Neuronal stem cell (in vitro differentiated cells): ENCODE measurements at regions not wholly inside any gene's neighbourhood (a gene's known extent, or its start where the extent isn't known, plus 50 kb on each side); places are given as distances from the start of the nearest gene placed in this dataset.

Experiments used
- DNase-seq: peaks from one replicate; pipeline ENCODE4 v3.0.0-alpha.2; 2013; ENCODE audit warnings: low spot score
- H2AFZ ChIP-seq: one replicate; pipeline ENCODE4 v1.6.1; 2013; ENCODE audit warnings: mild to moderate bottlenecking, low read length, inconsistent platforms
- H2AK5ac ChIP-seq: 2 replicates; pipeline ENCODE4 v1.6.1; 2013; ENCODE audit warnings: low read depth, mild to moderate bottlenecking, inconsistent platforms, low read length, moderate library complexity, mixed read lengths
- H2BK120ac ChIP-seq: 2 replicates; pipeline ENCODE4 v1.6.1; 2013; ENCODE audit warnings: low read depth, mild to moderate bottlenecking, inconsistent platforms, low read length, moderate library complexity, mixed read lengths
- H2BK12ac ChIP-seq: one replicate; pipeline ENCODE4 v1.6.1; 2013; ENCODE audit warnings: low read length, inconsistent platforms
- H2BK15ac ChIP-seq: 2 replicates; pipeline ENCODE4 v1.6.1; 2013; ENCODE audit warnings: mild to moderate bottlenecking, low read length, inconsistent platforms, mixed read lengths
- H2BK5ac ChIP-seq: one replicate; pipeline ENCODE4 v1.6.1; 2013; ENCODE audit warnings: inconsistent platforms, mild to moderate bottlenecking, low read length, moderate library complexity
- H3K14ac ChIP-seq: one replicate; pipeline ENCODE4 v1.6.1; 2013; ENCODE audit warnings: low read length, inconsistent platforms
- H3K18ac ChIP-seq: 2 replicates; pipeline ENCODE4 v1.6.1; 2013; ENCODE audit warnings: low read length, inconsistent platforms
- H3K23ac ChIP-seq: 2 replicates; pipeline ENCODE4 v1.6.1; 2013; ENCODE audit warnings: low read depth, mild to moderate bottlenecking, mixed read lengths, low read length, inconsistent platforms; ENCODE audit not compliant: poor library complexity
- H3K27ac ChIP-seq: replicated peaks from 3 replicates; pipeline ENCODE4 v1.5.1; 2013; ENCODE audit warnings: low read length, inconsistent platforms
- H3K27me3 ChIP-seq, 3 experiments: 2 replicates each; pipeline ENCODE4 v1.6.1; 2013; ENCODE audit warnings: low read length in 3 of 3, mild to moderate bottlenecking in 2 of 3, inconsistent platforms in 1 of 3, low read depth in 1 of 3, mixed read lengths in 1 of 3, moderate library complexity in 1 of 3; ENCODE audit not compliant: control insufficient read depth in 3 of 3, insufficient read depth in 3 of 3
- H3K36me3 ChIP-seq, 2 donors: replicated peaks in 1 of 2; 2 replicates each; pipeline ENCODE4 v1.6.1; 2013; ENCODE audit warnings: low read length in 2 of 2; ENCODE audit not compliant: control insufficient read depth in 2 of 2, insufficient read depth in 2 of 2
- H3K4ac ChIP-seq: 2 replicates; pipeline ENCODE4 v1.6.1; 2013; ENCODE audit warnings: inconsistent platforms, mild to moderate bottlenecking, low read length, moderate library complexity
- H3K4me1 ChIP-seq, 2 donors: 1 replicate in 1 of 2; 2 replicates in 1 of 2; pipeline ENCODE4 v1.6.1; 2013; ENCODE audit warnings: low read length in 2 of 2, low read depth in 1 of 2; ENCODE audit not compliant: control insufficient read depth in 2 of 2, insufficient read depth in 1 of 2
- H3K4me2 ChIP-seq: one replicate; pipeline ENCODE4 v1.6.1; 2013; ENCODE audit warnings: mild to moderate bottlenecking, low read length, inconsistent platforms; ENCODE audit not compliant: insufficient read depth, poor library complexity, severe bottlenecking
- H3K4me3 ChIP-seq, 2 donors: 2 replicates each; pipeline ENCODE4 v1.5.1; 2013; ENCODE audit warnings: low read length in 2 of 2, mild to moderate bottlenecking in 2 of 2, inconsistent platforms in 1 of 2, moderate library complexity in 1 of 2
- H3K79me1 ChIP-seq: one replicate; pipeline ENCODE4 v1.6.1; 2013; ENCODE audit warnings: low read depth, mild to moderate bottlenecking, inconsistent platforms, low read length, moderate library complexity
- H3K9ac ChIP-seq: one replicate; pipeline ENCODE4 v1.6.1; 2013; ENCODE audit warnings: mild to moderate bottlenecking, low read depth, low read length, inconsistent platforms; ENCODE audit not compliant: poor library complexity
- H3K9me3 ChIP-seq, 2 donors: replicated peaks in 1 of 2; 2 replicates each; pipeline versions ENCODE3 to v1.6.1; 2013; ENCODE audit warnings: low read length in 2 of 2, mild to moderate bottlenecking in 2 of 2, inconsistent platforms in 1 of 2, low read depth in 1 of 2, mixed read lengths in 1 of 2, moderate library complexity in 1 of 2; ENCODE audit not compliant: control insufficient read depth in 2 of 2, insufficient read depth in 1 of 2
- H4K8ac ChIP-seq: one replicate; pipeline ENCODE4 v1.6.1; 2013; ENCODE audit warnings: low read depth, mild to moderate bottlenecking, inconsistent platforms, low read length, moderate library complexity
- H4K91ac ChIP-seq: one replicate; pipeline ENCODE4 v1.6.1; 2013; ENCODE audit warnings: low read length, low read depth, mild to moderate bottlenecking, inconsistent platforms; ENCODE audit not compliant: poor library complexity
- WGBS, 2 donors: extraction: QIAGEN DNeasy Blood & Tissue Kit; methylation state at CpG; one replicate each; pipeline ENCODE4 v1.1.7; 2013; ENCODE audit warnings: missing lambda C conversion rate in 2 of 2, mixed read lengths in 1 of 2; ENCODE audit not compliant: insufficient read length in 2 of 2, insufficient replicate concordance in 1 of 2; ENCODE audit errors: extremely low coverage in 2 of 2; 5-methylcytosine and 5-hydroxymethylcytosine counted together

GRCh38 chr10:28926932-28927331 lies 249.6 kb downstream of the BAMBI start:
- DNase-seq, result no peak
- Histone ChIP-seq H3K36me3 (no peaks in the 10 kb centered on the region), H3K23ac (no peak overlapping the region), H2BK120ac (no peak overlapping the region), H3K4me1 (no peaks in the 10 kb centered on the region), H3K4me2 (no peak overlapping the region), H2BK5ac (no peak overlapping the region), H3K9me3 (peaks cover 0 to 3% of the 10 kb centered on the region in 2 donors), H2AK5ac (no peak overlapping the region), H3K14ac (no peak overlapping the region), H4K8ac (no peak overlapping the region), H2BK15ac (no peak overlapping the region), H3K4ac (no peak overlapping the region), H3K27me3 (peaks cover 0 to 46% (median 2%) of the 10 kb centered on the region in 3 experiments), H2BK12ac (no peak overlapping the region), H3K27ac (no peak overlapping the region), H4K91ac (no peak overlapping the region), H2AFZ (no peak overlapping the region), H3K9ac (no peak overlapping the region), H3K18ac (no peak overlapping the region), H3K79me1 (no peaks in the 10 kb centered on the region), H3K4me3 (no peak overlapping the region)
- WGBS, 2 donors, result no CpG with 5 or more reads among the region's 3 CpGs

GRCh38 chr10:28928484-28928883 lies 251.2 kb downstream of the BAMBI start:
- Histone ChIP-seq H4K8ac (no peak overlapping the region), H3K4me1 (no peaks in the 10 kb centered on the region), H3K23ac (no peak overlapping the region), H2BK5ac (no peak overlapping the region), H3K36me3 (no peaks in the 10 kb centered on the region), H2BK120ac (no peak overlapping the region), H3K14ac (no peak overlapping the region), H2AK5ac (no peak overlapping the region), H2BK12ac (no peak overlapping the region), H3K9ac (no peak overlapping the region), H3K79me1 (no peaks in the 10 kb centered on the region), H4K91ac (no peak overlapping the region), H3K27ac (no peak overlapping the region), H2AFZ (no peak overlapping the region), H2BK15ac (no peak overlapping the region), H3K4me2 (no peak overlapping the region), H3K4me3 (no peak overlapping the region), H3K4ac (no peak overlapping the region), H3K18ac (no peak overlapping the region), H3K9me3 (peaks cover 0 to 3% of the 10 kb centered on the region in 2 donors), H3K27me3 (peaks cover 0 to 40% (median 2%) of the 10 kb centered on the region in 3 experiments)
- no CpG with 5 or more reads among the region's 2 CpGs for WGBS, 2 donors
- no peak for DNase-seq

DNA sequence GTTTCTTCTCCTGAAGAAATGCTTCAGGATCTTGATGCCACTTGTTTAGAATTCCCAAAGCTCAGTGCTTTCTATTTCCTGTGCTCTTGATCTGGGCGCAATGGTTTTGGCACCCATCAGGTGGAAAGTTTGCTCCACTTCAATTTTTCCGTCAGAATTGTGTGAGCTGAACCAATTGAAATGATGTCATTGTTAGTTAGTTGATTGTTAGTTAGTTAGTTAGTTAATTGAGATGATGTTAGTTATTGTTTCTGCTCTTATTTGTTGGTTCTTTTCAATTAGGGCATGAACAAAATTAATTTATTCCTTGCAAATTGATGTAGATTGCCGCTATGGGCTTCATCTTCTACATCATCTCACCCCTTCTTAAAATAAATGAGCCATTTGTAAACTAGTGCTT lies 252.6 kb downstream of the BAMBI start:
- Histone ChIP-seq H3K9me3 (peaks cover 0 to 3% of the 10 kb centered on the region in 2 donors), H2AFZ (no peak overlapping the region), H2BK5ac (no peak overlapping the region), H2BK120ac (no peak overlapping the region), H3K4me1 (no peaks in the 10 kb centered on the region), H3K27ac (no peak overlapping the region), H3K4ac (no peak overlapping the region), H2AK5ac (no peak overlapping the region), H3K9ac (no peak overlapping the region), H3K79me1 (no peaks in the 10 kb centered on the region), H4K8ac (no peak overlapping the region), H3K18ac (no peak overlapping the region), H2BK12ac (no peak overlapping the region), H3K4me2 (no peak overlapping the region), H3K36me3 (no peaks in the 10 kb centered on the region), H2BK15ac (no peak overlapping the region), H3K23ac (no peak overlapping the region), H4K91ac (no peak overlapping the region), H3K4me3 (no peak overlapping the region), H3K14ac (no peak overlapping the region), H3K27me3 (peaks cover 0 to 33% (median 0%) of the 10 kb centered on the region in 3 experiments)
- no peak for DNase-seq
- WGBS, 2 donors, result no CpG with 5 or more reads among the region's 3 CpGs

DNA sequence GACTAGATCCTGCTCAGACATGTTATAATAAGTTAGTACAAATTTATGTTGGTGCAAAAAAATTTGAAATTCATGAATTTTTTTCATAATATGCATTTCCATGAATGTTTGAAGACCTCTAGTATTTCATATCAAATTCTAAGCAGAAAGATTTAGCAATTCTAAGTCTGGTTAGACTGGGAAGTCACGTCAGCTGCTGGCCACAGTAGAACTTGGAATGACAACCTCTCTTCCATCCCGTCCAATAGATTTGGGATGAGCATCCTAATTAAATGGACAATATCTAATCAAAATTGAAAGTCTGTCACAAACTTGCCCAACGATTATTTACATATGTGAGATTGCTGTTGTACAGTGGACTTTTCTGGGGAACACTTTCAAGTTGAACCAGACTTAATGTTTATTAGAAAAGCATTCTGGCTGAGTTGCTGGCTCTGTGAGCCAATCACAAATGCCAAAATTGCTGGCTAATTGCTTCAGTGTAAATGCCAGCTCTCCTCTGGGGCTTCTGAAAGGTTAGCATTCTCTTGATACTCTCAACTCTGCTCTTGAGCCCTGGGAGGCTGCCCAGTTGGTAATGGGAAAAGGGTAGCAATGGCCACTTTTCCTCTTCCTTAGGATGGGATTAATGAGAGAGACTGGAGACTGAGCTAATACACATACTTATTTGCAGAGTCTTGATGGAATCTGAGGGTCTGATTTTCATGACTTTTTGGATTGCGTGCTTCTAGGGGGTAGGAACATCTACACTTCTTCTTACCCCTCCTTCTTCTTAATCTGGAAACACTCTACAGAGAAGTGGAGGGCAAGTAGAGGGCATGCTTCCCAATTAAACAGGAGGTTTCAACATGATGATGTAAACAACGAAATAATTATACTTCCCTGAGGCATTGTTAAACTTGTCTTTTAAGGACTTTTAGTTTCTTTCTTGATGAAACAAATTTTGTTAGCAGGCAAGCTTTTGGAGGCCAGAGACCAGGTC lies 253.5 kb downstream of the BAMBI start:
- H3K9ac ChIP-seq, result no peak overlapping the region
- no peak overlapping the region for H2BK12ac ChIP-seq
- DNase-seq, result no peak
- no peak overlapping the region for H2AFZ ChIP-seq
- no peak overlapping the region for H2AK5ac ChIP-seq
- no peak overlapping the region for H3K4me2 ChIP-seq
- no peaks in the 10 kb centered on the region for H3K79me1 ChIP-seq
- no peak overlapping the region for H3K4me3 ChIP-seq
- no peak overlapping the region for H3K14ac ChIP-seq
- no peak overlapping the region for H3K4ac ChIP-seq
- H3K27ac ChIP-seq, result no peak overlapping the region
- peaks cover 0 to 24% (median 0%) of the 10 kb centered on the region in 3 experiments for H3K27me3 ChIP-seq
- H3K9me3 ChIP-seq, result peaks cover 0 to 3% of the 10 kb centered on the region in 2 donors
- H4K8ac ChIP-seq, result no peak overlapping the region
- WGBS, 2 donors, result no CpG with 5 or more reads among the region's 5 CpGs
- H3K4me1 ChIP-seq, result no peaks in the 10 kb centered on the region
- no peak overlapping the region for H2BK5ac ChIP-seq
- H3K23ac ChIP-seq, result no peak overlapping the region
- H2BK120ac ChIP-seq, result no peak overlapping the region
- no peak overlapping the region for H4K91ac ChIP-seq
- H2BK15ac ChIP-seq, result no peak overlapping the region
- no peaks in the 10 kb centered on the region for H3K36me3 ChIP-seq
- no peak overlapping the region for H3K18ac ChIP-seq
